HG02763 (cell line): ENCODE measurements at regions not wholly inside any gene's neighbourhood (a gene's known extent, or its start where the extent isn't known, plus 50 kb on each side); places are given as distances from the start of the nearest gene placed in this dataset.
"Not testable (repeated sequence)": the region's sequence is repeated elsewhere in the genome, so short reads cannot be mapped to it uniquely, and the experiment has no call there.

ENCODE experiments used
- ATAC-seq: cut with Tn5 transposase; IDR thresholded peaks from one replicate; pipeline ENCODE4 v1.9.1; 2021; ENCODE audit warnings: mild to moderate bottlenecking, moderate library complexity; ENCODE audit not compliant: unreplicated experiment

- no peak for ATAC-seq
Measured at GRCh38 chr10:53543410-53543809, 770.8 kb upstream of the MBL2 start.

- ATAC-seq = no peak
Measured at GRCh38 chr10:53537508-53537907, 764.9 kb upstream of the MBL2 start.

- ATAC-seq = no peak
Measured at GRCh38 chr10:53536322-53536721, 763.7 kb upstream of the MBL2 start.

- ATAC-seq = no peak
Measured at GRCh38 chr10:53534428-53534827, 761.8 kb upstream of the MBL2 start.

- ATAC-seq = no peak
Measured at GRCh38 chr10:53528974-53529373, 756.4 kb upstream of the MBL2 start.

GRCh38 chr10:53521046-53521445 is 748.5 kb upstream of the MBL2 start:
- ATAC-seq = no peak

GRCh38 chr10:53508197-53508596 is 735.6 kb upstream of the MBL2 start:
- ATAC-seq = no peak

- ATAC-seq = not testable (repeated sequence)
Measured at GRCh38 chr10:53504492-53504891, 731.9 kb upstream of the MBL2 start.

GRCh38 chr10:53491774-53492173 is 719.2 kb upstream of the MBL2 start:
- no peak for ATAC-seq

GRCh38 chr10:53490553-53490952 is 718.0 kb upstream of the MBL2 start:
- ATAC-seq = no peak

GRCh38 chr10:53489335-53490182 is 717.0 kb upstream of the MBL2 start:
- ATAC-seq = no peak

GRCh38 chr10:53487019-53487983 is 714.7 kb upstream of the MBL2 start:
- ATAC-seq = no peak

- not testable (repeated sequence) for ATAC-seq
Measured at GRCh38 chr10:53485422-53485821, 712.8 kb upstream of the MBL2 start.

- no peak for ATAC-seq
Measured at GRCh38 chr10:53479365-53479764, 706.8 kb upstream of the MBL2 start.

- no peak for ATAC-seq
Measured at GRCh38 chr10:53477313-53477675, 704.7 kb upstream of the MBL2 start.

- no peak for ATAC-seq
Measured at GRCh38 chr10:53476650-53477312, 704.2 kb upstream of the MBL2 start.

- no peak for ATAC-seq
Measured at GRCh38 chr10:53469383-53469782, 696.8 kb upstream of the MBL2 start.

GRCh38 chr10:53463539-53463938 is 691.0 kb upstream of the MBL2 start:
- no peak for ATAC-seq

GRCh38 chr10:53458007-53458406 is 685.4 kb upstream of the MBL2 start:
- no peak for ATAC-seq

- no peak for ATAC-seq
Measured at GRCh38 chr10:53453196-53453595, 680.6 kb upstream of the MBL2 start.

GRCh38 chr10:53447576-53447975 is 675.0 kb upstream of the MBL2 start:
- no peak for ATAC-seq
